Fibroblast of skin of left biceps (primary cell): ENCODE measurements at regions not wholly inside any gene's neighbourhood (a gene's known extent, or its start where the extent isn't known, plus 50 kb on each side); places are given as distances from the start of the nearest gene placed in this dataset.
A peak's percentile ranks its signal among the peaks of the same experiment; 100 is the strongest.
"Not testable (repeated sequence)": the region's sequence is repeated elsewhere in the genome, so short reads cannot be mapped to it uniquely, and the experiment has no call there.

Experiments
- DNase-seq, 2 experiments: peaks; one replicate each; pipeline ENCODE4 v3.0.0-alpha.2; 2013; ENCODE audit warnings: low read depth in 2 of 2

DNA sequence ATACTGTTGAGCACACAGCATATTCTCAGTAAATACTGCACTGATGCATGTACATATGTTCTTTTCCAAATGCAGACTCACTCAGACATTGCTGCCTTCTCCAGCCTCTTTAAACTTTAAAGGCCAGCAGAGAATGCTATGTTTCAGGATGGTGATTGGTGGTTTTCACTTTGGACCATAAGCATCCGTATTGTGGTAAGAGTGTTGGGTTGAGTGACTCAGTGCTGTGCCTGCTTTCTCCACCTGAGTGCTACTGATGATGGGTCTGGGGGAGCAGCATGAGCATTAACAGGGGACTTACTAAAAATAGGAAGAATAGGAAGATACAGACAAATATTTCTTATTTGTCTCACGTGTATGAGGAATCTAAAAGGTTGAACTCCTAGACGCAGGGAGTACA is 56.3 kb upstream of the ZNF92 start:
- DNase-seq = no peak

- no peak for DNase-seq
Measured at GRCh38 chr7:65310761-65311160, 62.9 kb upstream of the ZNF92 start.

GRCh38 chr7:65308300-65308678 is 65.4 kb upstream of the ZNF92 start:
- no peak for DNase-seq

GRCh38 chr7:65307651-65308299 is 65.9 kb upstream of the ZNF92 start:
- peak in 1 of 2 experiments; percentile 15 for DNase-seq

GRCh38 chr7:65304175-65304574 is 69.5 kb upstream of the ZNF92 start:
- no peak for DNase-seq

GRCh38 chr7:65302883-65303282 is 70.8 kb upstream of the ZNF92 start:
- DNase-seq = no peak

- DNase-seq = no peak
Measured at GRCh38 chr7:65301007-65301406, 72.6 kb upstream of the ZNF92 start.

DNA sequence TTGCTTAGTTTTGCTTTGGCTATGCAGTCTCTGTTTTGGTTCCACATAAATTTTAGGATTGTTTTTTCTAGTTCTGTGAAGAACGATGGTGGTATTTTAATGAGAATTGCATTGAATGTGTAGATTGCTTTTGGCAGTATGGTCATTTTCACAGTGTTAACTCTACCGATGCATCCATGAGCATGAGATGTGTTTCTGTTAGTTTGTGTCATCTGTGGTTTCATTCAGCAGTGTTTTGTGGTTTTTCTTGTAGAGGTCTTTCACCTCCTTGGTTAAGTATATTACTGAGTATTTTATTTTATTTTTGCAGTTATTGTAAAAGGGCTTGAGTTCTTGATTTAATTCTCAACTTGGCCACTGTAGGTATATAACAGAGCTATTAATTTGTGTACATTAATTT is 78.2 kb upstream of the ZNF92 start:
- DNase-seq = no peak

DNA sequence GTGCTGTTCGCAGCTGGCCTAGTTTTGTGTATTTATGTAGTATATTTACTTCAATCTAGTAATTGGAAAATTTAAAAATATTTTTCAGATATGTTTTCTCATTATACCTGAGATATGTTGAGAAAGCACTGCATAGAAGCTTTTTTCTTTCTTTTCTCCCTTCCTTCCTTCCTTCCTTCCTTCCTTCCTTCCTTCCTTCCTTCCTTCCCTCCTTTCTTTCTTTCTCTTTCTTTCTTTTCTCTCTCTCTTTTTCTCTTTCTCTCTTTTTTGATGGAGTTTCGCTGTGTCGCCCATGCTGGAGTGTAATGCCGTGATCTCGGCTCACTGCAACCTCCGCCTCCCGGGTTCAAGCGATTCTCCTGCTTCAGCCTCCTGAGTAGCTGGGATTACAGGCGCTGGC is 83.3 kb upstream of the ZNF92 start:
- DNase-seq = not testable (repeated sequence)

- no peak for DNase-seq
Measured at GRCh38 chr7:65287023-65287422, 86.6 kb upstream of the ZNF92 start.

DNA sequence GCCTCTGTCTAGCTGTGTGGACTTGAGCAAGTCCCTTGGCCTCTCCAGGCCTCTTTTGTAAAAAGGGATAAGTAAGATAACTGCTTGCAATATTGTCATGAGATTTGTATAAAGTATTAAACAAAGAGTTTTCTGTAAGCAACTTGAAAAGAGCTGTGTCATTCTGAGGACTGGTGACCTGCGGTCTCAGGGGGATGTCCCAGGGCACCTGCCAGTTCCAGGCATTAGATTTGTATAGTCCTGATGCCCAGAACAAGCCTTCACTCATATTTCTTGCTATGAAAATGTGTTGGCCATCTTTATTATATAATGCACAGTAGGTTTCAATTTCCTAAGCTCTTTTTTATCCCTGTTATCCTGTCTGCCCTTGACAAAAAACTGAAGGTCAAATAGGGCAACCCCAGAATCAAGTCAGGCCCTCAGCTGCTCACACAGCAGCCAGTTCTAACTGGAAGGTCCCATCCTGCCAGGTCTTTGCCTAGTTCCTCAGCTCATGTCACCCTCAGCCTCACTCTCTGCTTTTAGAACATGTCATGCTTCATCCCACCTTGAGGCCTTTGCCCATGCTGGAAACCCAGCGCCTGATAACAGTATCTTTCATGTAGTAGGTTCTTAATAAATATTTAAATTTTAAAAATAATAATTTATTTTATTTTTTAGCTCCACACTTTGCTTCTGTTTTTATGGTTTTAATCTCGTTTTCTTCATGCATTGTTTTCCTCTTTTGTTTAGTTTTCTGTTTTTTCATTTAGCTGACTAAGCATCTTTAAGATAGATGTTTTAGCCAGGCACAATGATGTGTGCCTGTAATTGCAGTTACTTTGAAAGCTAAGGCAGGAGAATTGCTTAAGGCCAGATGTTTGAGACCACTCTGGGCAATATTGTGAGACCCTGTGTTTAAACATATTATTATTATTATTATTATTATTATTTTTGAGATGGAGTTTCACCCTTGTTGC is 87.5 kb upstream of the ZNF92 start:
- no peak for DNase-seq

DNA sequence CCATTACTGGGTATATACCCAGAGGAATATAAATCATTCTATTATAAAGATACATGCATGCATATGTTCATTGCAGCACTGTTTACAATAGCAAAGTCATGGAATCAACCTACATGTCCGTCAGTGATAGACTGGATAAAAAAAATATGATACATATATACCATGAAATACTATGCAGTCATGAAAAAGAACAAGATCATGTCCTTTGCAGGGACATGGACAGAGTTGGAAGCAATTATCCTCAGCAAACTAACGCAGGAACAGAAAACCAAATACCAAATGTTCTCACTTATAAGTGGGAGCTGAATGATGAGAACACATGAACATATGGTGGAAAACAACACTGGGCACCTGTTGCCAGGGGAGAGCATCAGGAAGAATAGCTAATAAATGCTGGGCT is 88.4 kb upstream of the ZNF92 start:
- not testable (repeated sequence) for DNase-seq

DNA sequence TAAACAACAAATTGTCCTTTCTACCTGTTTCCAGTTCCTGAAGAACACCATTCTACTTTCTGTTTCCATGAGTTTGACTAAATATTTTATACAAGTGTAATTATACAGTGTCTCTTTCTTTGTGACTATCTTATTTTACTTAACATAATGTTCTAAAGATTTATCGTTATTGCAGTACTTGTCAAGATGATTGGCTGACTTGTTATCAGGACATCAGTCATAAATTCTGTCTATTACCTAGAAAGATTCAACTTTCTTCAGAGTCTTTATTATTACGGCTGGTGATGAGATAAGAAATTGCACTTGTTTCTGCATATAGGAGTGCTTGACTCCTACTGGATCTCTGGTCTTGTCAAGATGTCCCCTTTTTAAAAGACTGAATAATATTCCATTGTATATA is 93.9 kb upstream of the ZNF92 start:
- DNase-seq = no peak

- no peak for DNase-seq
Measured at GRCh38 chr7:65276822-65277221, 96.8 kb upstream of the ZNF92 start.

DNA sequence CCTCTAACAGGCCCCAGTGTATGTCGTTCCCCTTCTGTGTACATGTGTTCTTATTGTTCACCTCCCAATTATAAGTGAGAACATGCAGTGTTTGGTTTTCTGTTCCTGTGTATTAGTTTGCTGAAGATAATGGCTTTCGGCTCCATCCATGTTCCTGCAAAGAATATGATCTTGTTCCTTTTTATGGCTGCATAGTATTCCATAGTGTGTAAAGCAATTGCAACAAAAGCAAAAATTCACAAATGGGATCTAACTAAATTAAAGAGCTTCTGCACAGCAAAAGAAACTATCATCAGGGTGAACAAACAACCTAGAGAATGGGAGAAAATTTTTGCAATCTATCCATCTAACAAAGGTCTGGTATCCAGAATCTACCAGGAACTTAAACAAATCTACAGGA is 102.2 kb upstream of the ZNF92 start:
- not testable (repeated sequence) for DNase-seq

DNA sequence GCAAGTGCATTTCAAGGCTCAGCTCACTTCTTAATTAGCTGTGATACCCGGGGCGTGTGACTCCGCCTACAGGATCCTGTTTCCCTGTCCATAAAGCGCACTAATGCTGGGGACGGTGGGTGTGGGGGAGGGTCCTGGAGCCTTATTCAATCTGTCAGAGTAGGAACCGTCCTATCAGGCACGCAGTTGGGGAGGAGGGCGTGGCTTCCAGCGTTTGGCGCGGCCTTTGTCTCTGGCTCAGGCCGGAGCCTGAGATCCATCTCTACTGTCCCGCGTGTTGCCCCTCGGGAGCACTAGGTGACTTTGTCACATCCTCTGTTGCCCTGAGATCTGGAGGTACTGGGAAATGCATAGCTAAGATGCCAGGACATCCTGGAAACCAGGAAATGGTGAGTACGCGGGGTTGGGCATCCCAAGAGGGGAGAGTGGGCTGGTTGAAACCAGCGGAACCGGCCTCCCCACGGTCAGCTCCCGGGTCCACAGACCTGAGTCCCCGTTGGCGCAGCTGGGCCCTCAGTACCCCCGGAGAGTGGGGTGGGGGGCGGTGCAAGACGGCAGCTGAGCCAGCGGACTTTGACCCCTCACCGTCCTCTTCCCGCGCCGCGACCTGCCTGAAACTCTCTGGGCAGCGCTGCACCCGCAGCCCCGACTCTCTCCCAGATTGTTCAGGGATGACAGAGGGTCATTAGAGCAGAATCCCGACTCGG is 104.4 kb upstream of the ZNF92 start:
- DNase-seq = peak; percentile 24 to 25

DNA sequence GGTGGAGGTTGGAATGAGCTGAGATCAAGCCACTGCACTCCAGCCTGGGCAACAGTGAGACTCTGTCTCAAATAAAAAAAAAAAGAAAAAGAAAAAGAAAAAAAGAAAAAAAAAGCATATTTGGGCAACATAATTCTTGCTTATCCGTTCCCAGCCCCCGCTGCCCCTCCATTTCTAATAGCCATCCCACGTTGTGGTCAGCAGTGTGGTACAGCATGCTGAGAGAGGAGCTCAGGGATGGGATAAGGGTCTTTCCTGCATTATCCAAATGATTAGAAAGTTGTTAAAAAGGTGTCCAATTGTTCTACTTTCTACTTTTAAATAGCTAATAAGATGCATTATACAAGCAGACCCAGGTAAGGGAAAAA is 104.9 kb upstream of the ZNF92 start:
- no peak for DNase-seq

DNA sequence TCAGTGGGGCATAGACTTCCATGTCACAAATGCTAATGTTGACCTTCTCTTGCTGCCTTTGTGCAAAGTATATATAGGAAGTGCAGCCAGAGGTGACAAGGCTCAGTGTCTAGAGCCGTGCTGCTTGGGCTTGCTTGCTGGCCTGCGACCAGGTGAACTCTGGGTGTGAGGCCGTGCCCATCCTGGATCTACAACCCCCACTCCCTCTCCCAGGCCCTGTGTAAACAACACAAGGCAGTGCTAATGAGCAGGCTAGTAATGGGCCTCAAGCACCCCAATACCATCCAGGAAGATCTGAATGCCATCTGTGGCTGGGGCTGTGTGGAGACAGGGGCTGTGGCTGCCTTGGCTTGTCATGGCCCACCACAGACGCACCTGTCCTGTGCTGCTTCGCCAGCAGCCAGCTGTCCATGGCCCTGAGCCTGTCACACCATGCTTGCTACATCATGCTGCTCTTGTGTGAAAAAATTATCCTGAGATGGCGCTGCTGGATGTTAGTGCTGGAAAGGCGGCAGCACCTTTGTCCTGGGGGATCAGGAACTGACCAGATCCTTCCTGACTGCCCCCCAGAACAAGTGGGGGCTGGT is 107.6 kb upstream of the ZNF92 start:
- DNase-seq = no peak

DNA sequence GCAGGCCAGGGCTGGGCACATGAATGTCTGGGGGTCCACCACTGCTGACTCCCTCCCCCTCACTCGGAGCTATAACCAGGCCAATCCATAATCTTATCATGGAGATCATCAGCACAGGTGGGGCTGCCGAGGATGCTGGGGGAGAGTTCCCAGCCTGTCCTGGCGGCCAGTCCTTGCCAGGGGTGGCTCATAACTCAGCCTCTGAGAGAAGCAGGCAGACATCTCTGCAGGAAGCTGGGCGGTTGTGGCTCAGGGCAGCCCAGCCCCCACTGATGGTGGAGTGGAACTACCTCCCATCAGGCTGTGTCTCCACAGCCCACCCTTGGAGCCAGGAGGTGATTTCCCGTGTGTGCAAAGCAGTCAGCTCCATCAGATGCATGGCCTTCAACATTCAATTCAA is 109.4 kb upstream of the ZNF92 start:
- DNase-seq = no peak

DNA sequence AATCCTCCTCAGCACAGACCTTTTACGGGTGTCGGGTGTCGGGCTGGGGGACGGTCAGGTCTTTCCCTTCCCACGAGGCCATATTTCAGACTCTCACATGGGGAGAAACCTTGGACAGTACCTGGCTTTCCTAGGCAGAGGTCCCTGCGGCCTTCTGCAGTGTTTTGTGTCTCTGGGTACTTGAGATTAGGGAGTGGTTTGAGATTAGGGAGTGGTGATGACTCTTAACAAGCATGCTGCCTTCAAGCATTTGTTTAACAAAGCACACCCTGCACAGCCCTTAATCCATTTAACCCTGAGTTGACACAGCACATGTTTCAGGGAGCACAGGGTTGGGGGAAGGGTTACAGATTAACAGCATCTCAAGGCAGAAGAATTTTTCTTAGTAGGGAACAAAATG is 113.0 kb upstream of the ZNF92 start:
- not testable (repeated sequence) for DNase-seq

GRCh38 chr7:65259864-65260525 is 113.7 kb upstream of the ZNF92 start:
- not testable (repeated sequence) for DNase-seq

DNA sequence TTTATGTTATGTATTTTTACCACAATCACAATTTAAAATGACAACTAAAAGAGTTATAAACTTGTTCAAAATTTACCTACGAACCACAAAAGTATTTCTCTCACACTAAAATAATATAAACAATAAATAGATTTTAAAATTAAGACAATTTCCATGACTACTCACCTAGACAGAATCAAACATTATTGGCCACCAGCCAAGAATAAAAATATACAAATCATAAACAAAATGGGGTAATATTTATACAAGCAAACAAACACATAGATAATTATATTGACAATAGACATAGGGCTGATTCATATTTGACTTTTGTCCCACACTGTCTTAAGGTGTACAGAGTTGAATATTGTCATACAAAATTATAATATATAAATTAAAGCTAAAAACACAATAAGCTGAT is 119.6 kb upstream of the ZNF92 start:
- DNase-seq = no peak
